SHP77 (cell line): ENCODE measurements at regions not wholly inside any gene's neighbourhood (a gene's known extent, or its start where the extent isn't known, plus 50 kb on each side); places are given as distances from the start of the nearest gene placed in this dataset.
"Not testable (repeated sequence)": the region's sequence is repeated elsewhere in the genome, so short reads cannot be mapped to it uniquely, and the experiment has no call there.

ENCODE experiments used
- DNase-seq, 2 experiments: peaks; one replicate each; lab custom pipeline; 2025; lab: John Stamatoyannopoulos, UW

- DNase-seq, result not testable (repeated sequence)
Observed at GRCh38 chr3:6769532-6770396, 91.2 kb upstream of the GRM7 start.

GRCh38 chr3:6770397-6770690 lies 90.6 kb upstream of the GRM7 start:
- no peak for DNase-seq

- DNase-seq, result no peak
Observed at GRCh38 chr3:6771171-6771570, 89.7 kb upstream of the GRM7 start.

- no peak for DNase-seq
Observed at GRCh38 chr3:6779140-6779539, 81.8 kb upstream of the GRM7 start.

- DNase-seq, result no peak
Observed at GRCh38 chr3:6781092-6781491, 79.8 kb upstream of the GRM7 start.

- DNase-seq, result no peak
Observed at GRCh38 chr3:6785726-6786125, 75.2 kb upstream of the GRM7 start.

GRCh38 chr3:6791161-6791560 lies 69.8 kb upstream of the GRM7 start:
- DNase-seq, result no peak

- peak in 1 of 2 experiments; percentile 53 for DNase-seq
Observed at GRCh38 chr3:6799264-6799915, 61.5 kb upstream of the GRM7 start.

- no peak for DNase-seq
Observed at GRCh38 chr3:6803619-6804018, 57.3 kb upstream of the GRM7 start.

- DNase-seq, result no peak
Observed at GRCh38 chr3:6805236-6805635, 55.7 kb upstream of the GRM7 start.

- DNase-seq, result no peak
Observed at GRCh38 chr3:6806991-6807390, 53.9 kb upstream of the GRM7 start.

- no peak for DNase-seq
Observed at GRCh38 chr3:6807967-6808588, 52.8 kb upstream of the GRM7 start.

GRCh38 chr3:6809349-6809748 lies 51.6 kb upstream of the GRM7 start:
- DNase-seq, result no peak
